WTC11 (cell line): ENCODE measurements at regions not wholly inside any gene's neighbourhood (a gene's known extent, or its start where the extent isn't known, plus 50 kb on each side); places are given as distances from the start of the nearest gene placed in this dataset.

Experiments used
- CTCF ChIP-seq: fragments of 200-600 bp; IDR thresholded peaks from 2 replicates; pipeline ENCODE4 v1.8.0; 2022; ENCODE audit warnings: antibody characterized with exemption
- TF ChIP-seq, protein P1 (sequence below): sonication (generic); formaldehyde crosslinking; conservative IDR thresholded peaks from 2 replicates; pipeline ENCODE4 v1.8.1; 2022; ENCODE audit warnings: mild to moderate bottlenecking, missing genetic modification reagents
- TF ChIP-seq, protein P2 (sequence below): sonication (generic); formaldehyde crosslinking; IDR thresholded peaks from 2 replicates; pipeline ENCODE4 v1.8.1; 2023; ENCODE audit warnings: mild to moderate bottlenecking, moderate library complexity, missing genetic modification reagents

GRCh38 chr12:88973998-88974397, 378.3 kb downstream of the DUSP6 start:
- TF ChIP-seq CTCF, result no peak
- TF ChIP-seq, protein P1, sequence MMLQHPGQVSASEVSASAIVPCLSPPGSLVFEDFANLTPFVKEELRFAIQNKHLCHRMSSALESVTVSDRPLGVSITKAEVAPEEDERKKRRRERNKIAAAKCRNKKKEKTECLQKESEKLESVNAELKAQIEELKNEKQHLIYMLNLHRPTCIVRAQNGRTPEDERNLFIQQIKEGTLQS (CRISPR knock-in tag), result no peak
- TF ChIP-seq, protein P2, sequence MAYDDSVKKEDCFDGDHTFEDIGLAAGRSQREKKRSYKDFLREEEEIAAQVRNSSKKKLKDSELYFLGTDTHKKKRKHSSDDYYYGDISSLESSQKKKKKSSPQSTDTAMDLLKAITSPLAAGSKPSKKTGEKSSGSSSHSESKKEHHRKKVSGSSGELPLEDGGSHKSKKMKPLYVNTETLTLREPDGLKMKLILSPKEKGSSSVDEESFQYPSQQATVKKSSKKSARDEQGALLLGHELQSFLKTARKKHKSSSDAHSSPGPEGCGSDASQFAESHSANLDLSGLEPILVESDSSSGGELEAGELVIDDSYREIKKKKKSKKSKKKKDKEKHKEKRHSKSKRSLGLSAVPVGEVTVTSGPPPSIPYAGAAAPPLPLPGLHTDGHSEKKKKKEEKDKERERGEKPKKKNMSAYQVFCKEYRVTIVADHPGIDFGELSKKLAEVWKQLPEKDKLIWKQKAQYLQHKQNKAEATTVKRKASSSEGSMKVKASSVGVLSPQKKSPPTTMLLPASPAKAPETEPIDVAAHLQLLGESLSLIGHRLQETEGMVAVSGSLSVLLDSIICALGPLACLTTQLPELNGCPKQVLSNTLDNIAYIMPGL (CRISPR knock-in tag), result no peak
